ENCODE measurements at regions not wholly inside any gene's neighbourhood (a gene's known extent, or its start where the extent isn't known, plus 50 kb on each side); places are given as distances from the start of the nearest gene placed in this dataset.
"Not testable (repeated sequence)": the region's sequence is repeated elsewhere in the genome, so short reads cannot be mapped to it uniquely, and the experiment has no call there.

GRCh38 chr11:87892291-87892690 is 283.0 kb downstream of the RAB38 start:
- no peak overlapping the region for H3K27ac ChIP-seq (ENCODE audit: low read length)
- H3K4me1 ChIP-seq (ENCODE audit: control insufficient read depth, insufficient read depth, low read length) = peaks cover 9% of the 10 kb centered on the region
- no peak overlapping the region for H3K4me3 ChIP-seq (ENCODE audit: low read length)
- H3K9me3 ChIP-seq (ENCODE audit: control insufficient read depth, low read depth, low read length) = no peaks in the 10 kb centered on the region
- WGBS (ENCODE audit: insufficient coverage, low lambda C conversion rate) = 100% methylated on average over 1 of the region's 1 CpG
- no peaks in the 10 kb centered on the region for H3K36me3 ChIP-seq (ENCODE audit: control insufficient read depth, insufficient read depth, low read length)
- no peaks in the 10 kb centered on the region for H3K27me3 ChIP-seq (ENCODE audit: control insufficient read depth, insufficient read depth, low read length)
- no peak for DNase-seq

GRCh38 chr11:87889126-87889525 is 286.1 kb downstream of the RAB38 start:
- Histone ChIP-seq H3K4me3 (ENCODE audit: low read length) (no peak overlapping the region), H3K27ac (ENCODE audit: low read length) (no peak overlapping the region), H3K9me3 (ENCODE audit: control insufficient read depth, low read depth, low read length) (no peaks in the 10 kb centered on the region), H3K27me3 (ENCODE audit: control insufficient read depth, insufficient read depth, low read length) (no peaks in the 10 kb centered on the region), H3K36me3 (ENCODE audit: control insufficient read depth, insufficient read depth, low read length) (no peaks in the 10 kb centered on the region), H3K4me1 (ENCODE audit: control insufficient read depth, insufficient read depth, low read length) (no peaks in the 10 kb centered on the region)
- no peak for DNase-seq

- not testable (repeated sequence) for H3K4me3 ChIP-seq (ENCODE audit: low read length); H3K9me3 ChIP-seq (ENCODE audit: control insufficient read depth, low read depth, low read length); H3K27me3 ChIP-seq (ENCODE audit: control insufficient read depth, insufficient read depth, low read length); H3K36me3 ChIP-seq (ENCODE audit: control insufficient read depth, insufficient read depth, low read length); H3K27ac ChIP-seq (ENCODE audit: low read length); H3K4me1 ChIP-seq (ENCODE audit: control insufficient read depth, insufficient read depth, low read length); DNase-seq
- WGBS (ENCODE audit: insufficient coverage, low lambda C conversion rate) = 100% methylated on average over 1 of the region's 1 CpG
These were observed 290.2 kb downstream of the RAB38 start for GRCh38 chr11:87885084-87885483.

GRCh38 chr11:87879118-87879517 is 296.1 kb downstream of the RAB38 start:
- Histone ChIP-seq H3K4me1 (ENCODE audit: control insufficient read depth, insufficient read depth, low read length) (no peaks in the 10 kb centered on the region), H3K27ac (ENCODE audit: low read length) (no peak overlapping the region), H3K27me3 (ENCODE audit: control insufficient read depth, insufficient read depth, low read length) (no peaks in the 10 kb centered on the region), H3K9me3 (ENCODE audit: control insufficient read depth, low read depth, low read length) (no peaks in the 10 kb centered on the region), H3K4me3 (ENCODE audit: low read length) (no peak overlapping the region), H3K36me3 (ENCODE audit: control insufficient read depth, insufficient read depth, low read length) (no peaks in the 10 kb centered on the region)
- DNase-seq = no peak
- 94% methylated on average over 3 of the region's 4 CpGs for WGBS (ENCODE audit: insufficient coverage, low lambda C conversion rate)

- no peaks in the 10 kb centered on the region for H3K9me3 ChIP-seq (ENCODE audit: control insufficient read depth, low read depth, low read length)
- no peak overlapping the region for H3K4me3 ChIP-seq (ENCODE audit: low read length)
- H3K4me1 ChIP-seq (ENCODE audit: control insufficient read depth, insufficient read depth, low read length) = no peaks in the 10 kb centered on the region
- H3K36me3 ChIP-seq (ENCODE audit: control insufficient read depth, insufficient read depth, low read length) = no peaks in the 10 kb centered on the region
- no peaks in the 10 kb centered on the region for H3K27me3 ChIP-seq (ENCODE audit: control insufficient read depth, insufficient read depth, low read length)
- no peak overlapping the region for H3K27ac ChIP-seq (ENCODE audit: low read length)
- 67% methylated on average over 1 of the region's 2 CpGs for WGBS (ENCODE audit: insufficient coverage, low lambda C conversion rate)
- peak in 1 of 2 donors; percentile 22 for DNase-seq
These were observed 296.8 kb downstream of the RAB38 start for GRCh38 chr11:87878373-87878825.

GRCh38 chr11:87871056-87871455 is 304.2 kb downstream of the RAB38 start:
- no peak overlapping the region for H3K27ac ChIP-seq (ENCODE audit: low read length)
- H3K27me3 ChIP-seq (ENCODE audit: control insufficient read depth, insufficient read depth, low read length) = no peaks in the 10 kb centered on the region
- no peaks in the 10 kb centered on the region for H3K9me3 ChIP-seq (ENCODE audit: control insufficient read depth, low read depth, low read length)
- H3K36me3 ChIP-seq (ENCODE audit: control insufficient read depth, insufficient read depth, low read length) = no peaks in the 10 kb centered on the region
- WGBS (ENCODE audit: insufficient coverage, low lambda C conversion rate) = no CpG with 5 or more reads among the region's 2 CpGs
- no peak overlapping the region for H3K4me3 ChIP-seq (ENCODE audit: low read length)
- no peaks in the 10 kb centered on the region for H3K4me1 ChIP-seq (ENCODE audit: control insufficient read depth, insufficient read depth, low read length)
- no peak for DNase-seq

- no CpG with 5 or more reads among the region's 2 CpGs for WGBS (ENCODE audit: insufficient coverage, low lambda C conversion rate)
- no peaks in the 10 kb centered on the region for H3K27me3 ChIP-seq (ENCODE audit: control insufficient read depth, insufficient read depth, low read length)
- H3K4me1 ChIP-seq (ENCODE audit: control insufficient read depth, insufficient read depth, low read length) = no peaks in the 10 kb centered on the region
- no peak for DNase-seq
- H3K4me3 ChIP-seq (ENCODE audit: low read length) = no peak overlapping the region
- no peaks in the 10 kb centered on the region for H3K9me3 ChIP-seq (ENCODE audit: control insufficient read depth, low read depth, low read length)
- H3K27ac ChIP-seq (ENCODE audit: low read length) = no peak overlapping the region
- H3K36me3 ChIP-seq (ENCODE audit: control insufficient read depth, insufficient read depth, low read length) = no peaks in the 10 kb centered on the region
These were observed 305.2 kb downstream of the RAB38 start for GRCh38 chr11:87870086-87870485.

- Histone ChIP-seq H3K4me3 (ENCODE audit: low read length) (no peak overlapping the region), H3K4me1 (ENCODE audit: control insufficient read depth, insufficient read depth, low read length) (no peaks in the 10 kb centered on the region), H3K27ac (ENCODE audit: low read length) (no peak overlapping the region), H3K36me3 (ENCODE audit: control insufficient read depth, insufficient read depth, low read length) (no peaks in the 10 kb centered on the region), H3K27me3 (ENCODE audit: control insufficient read depth, insufficient read depth, low read length) (no peaks in the 10 kb centered on the region), H3K9me3 (ENCODE audit: control insufficient read depth, low read depth, low read length) (no peaks in the 10 kb centered on the region)
- DNase-seq = no peak
- 83% methylated on average over 1 of the region's 1 CpG for WGBS (ENCODE audit: insufficient coverage, low lambda C conversion rate)
These were observed 308.3 kb downstream of the RAB38 start for GRCh38 chr11:87866951-87867350.

- no peak overlapping the region for H3K4me3 ChIP-seq (ENCODE audit: low read length)
- no peak for DNase-seq
- H3K27ac ChIP-seq (ENCODE audit: low read length) = no peak overlapping the region
- no peaks in the 10 kb centered on the region for H3K36me3 ChIP-seq (ENCODE audit: control insufficient read depth, insufficient read depth, low read length)
- H3K4me1 ChIP-seq (ENCODE audit: control insufficient read depth, insufficient read depth, low read length) = no peaks in the 10 kb centered on the region
- H3K27me3 ChIP-seq (ENCODE audit: control insufficient read depth, insufficient read depth, low read length) = no peaks in the 10 kb centered on the region
- 68% methylated on average over 3 of the region's 4 CpGs for WGBS (ENCODE audit: insufficient coverage, low lambda C conversion rate)
- no peaks in the 10 kb centered on the region for H3K9me3 ChIP-seq (ENCODE audit: control insufficient read depth, low read depth, low read length)
These were observed 314.2 kb downstream of the RAB38 start for GRCh38 chr11:87861030-87861429.

- Histone ChIP-seq H3K4me3 (ENCODE audit: low read length) (no peak overlapping the region), H3K36me3 (ENCODE audit: control insufficient read depth, insufficient read depth, low read length) (no peaks in the 10 kb centered on the region), H3K9me3 (ENCODE audit: control insufficient read depth, low read depth, low read length) (no peaks in the 10 kb centered on the region), H3K4me1 (ENCODE audit: control insufficient read depth, insufficient read depth, low read length) (no peaks in the 10 kb centered on the region), H3K27ac (ENCODE audit: low read length) (no peak overlapping the region), H3K27me3 (ENCODE audit: control insufficient read depth, insufficient read depth, low read length) (no peaks in the 10 kb centered on the region)
- WGBS (ENCODE audit: insufficient coverage, low lambda C conversion rate) = no CpG with 5 or more reads among the region's 1 CpG
- no peak for DNase-seq
These were observed 315.6 kb downstream of the RAB38 start for GRCh38 chr11:87859636-87860035.

GRCh38 chr11:87851827-87852226 is 323.4 kb downstream of the RAB38 start:
- H3K4me1 ChIP-seq (ENCODE audit: control insufficient read depth, insufficient read depth, low read length) = no peaks in the 10 kb centered on the region
- H3K36me3 ChIP-seq (ENCODE audit: control insufficient read depth, insufficient read depth, low read length) = no peaks in the 10 kb centered on the region
- WGBS (ENCODE audit: insufficient coverage, low lambda C conversion rate) = no CpG with 5 or more reads among the region's 1 CpG
- no peak overlapping the region for H3K27ac ChIP-seq (ENCODE audit: low read length)
- no peak overlapping the region for H3K4me3 ChIP-seq (ENCODE audit: low read length)
- no peak for DNase-seq
- H3K9me3 ChIP-seq (ENCODE audit: control insufficient read depth, low read depth, low read length) = no peaks in the 10 kb centered on the region
- H3K27me3 ChIP-seq (ENCODE audit: control insufficient read depth, insufficient read depth, low read length) = no peaks in the 10 kb centered on the region

Data from large intestine (tissue), 3 donors.